ENCODE measurements at regions not wholly inside any gene's neighbourhood (a gene's known extent, or its start where the extent isn't known, plus 50 kb on each side); places are given as distances from the start of the nearest gene placed in this dataset.

- no peak for TF ChIP-seq CTCF (IDR thresholded peaks at IDR 0.05; ENCODE audit: low read depth, low read length)
- no peaks in the 10 kb centered on the region for H3K36me3 ChIP-seq
- DNase-seq: no peak
- H3K4me3 ChIP-seq (ENCODE audit: low read depth, low read length): no peak overlapping the region
- no peaks in the 10 kb centered on the region for H3K4me1 ChIP-seq
- no peaks in the 10 kb centered on the region; the same call in 1 of the 2 replicates for H3K9me3 ChIP-seq
- H3K27me3 ChIP-seq: peaks cover 9% of the 10 kb centered on the region
Observed at GRCh38 chr2:33723329-33723728, 124.2 kb upstream of the FAM98A start.

- no peak for DNase-seq
- peaks cover 9% of the 10 kb centered on the region for H3K27me3 ChIP-seq
- H3K36me3 ChIP-seq: no peaks in the 10 kb centered on the region
- H3K9me3 ChIP-seq: no peaks in the 10 kb centered on the region
- H3K4me3 ChIP-seq (ENCODE audit: low read depth, low read length): no peak overlapping the region
- TF ChIP-seq CTCF (IDR thresholded peaks at IDR 0.05; ENCODE audit: low read depth, low read length): no peak
- no peaks in the 10 kb centered on the region for H3K4me1 ChIP-seq
Observed at GRCh38 chr2:33719067-33719466, 120.0 kb upstream of the FAM98A start.

DNA sequence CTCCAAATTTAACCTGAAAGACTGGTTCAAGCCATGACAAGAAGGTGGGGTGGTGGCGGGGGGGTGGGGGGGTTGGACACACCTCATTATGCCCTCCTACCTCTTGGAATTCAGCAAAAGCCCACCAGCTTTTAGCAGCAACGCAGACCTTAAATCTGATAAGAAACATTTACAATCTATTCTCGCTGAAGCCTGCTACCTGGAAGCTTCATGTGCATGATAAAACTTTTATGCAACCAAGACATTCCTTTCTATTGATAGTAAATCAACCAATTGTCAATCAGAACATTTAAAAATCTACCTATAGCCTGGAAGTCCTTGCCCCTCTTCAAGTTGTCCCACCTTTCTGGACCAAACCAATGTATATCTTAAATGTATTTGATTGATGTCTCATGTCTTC, 113.6 kb upstream of the FAM98A start:
- H3K27me3 ChIP-seq: no peaks in the 10 kb centered on the region; the same call in 1 of the 2 replicates
- TF ChIP-seq CTCF (IDR thresholded peaks at IDR 0.05; ENCODE audit: low read depth, low read length): no peak
- no peak overlapping the region for H3K4me3 ChIP-seq (ENCODE audit: low read depth, low read length)
- H3K9me3 ChIP-seq: peaks cover 2% of the 10 kb centered on the region; the same call in 1 of the 2 replicates
- no peaks in the 10 kb centered on the region for H3K4me1 ChIP-seq
- no peak for DNase-seq
- H3K36me3 ChIP-seq: no peaks in the 10 kb centered on the region

DNA sequence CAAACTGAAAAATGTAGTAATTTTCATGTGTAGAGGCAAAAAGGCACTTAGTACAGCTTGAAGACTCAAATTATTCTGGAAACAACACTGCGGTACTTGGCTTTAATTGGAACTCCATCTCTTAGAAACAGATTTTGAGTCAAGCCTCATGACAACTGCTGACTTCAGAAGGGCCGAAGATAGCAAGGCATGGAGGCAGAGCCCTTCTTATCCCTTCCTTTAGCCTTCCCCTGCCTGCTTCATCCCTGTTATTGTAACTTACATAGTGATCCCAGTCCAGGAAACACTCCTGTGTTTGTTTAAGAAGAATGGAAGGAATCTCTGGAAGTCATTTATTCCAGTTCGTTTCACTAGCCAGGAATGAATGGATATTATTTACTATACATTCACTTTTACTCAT, 110.9 kb upstream of the FAM98A start:
- DNase-seq: no peak
- H3K9me3 ChIP-seq: peaks cover 2% of the 10 kb centered on the region; the same call in 1 of the 2 replicates
- H3K27me3 ChIP-seq: no peaks in the 10 kb centered on the region
- H3K36me3 ChIP-seq: no peaks in the 10 kb centered on the region
- no peaks in the 10 kb centered on the region for H3K4me1 ChIP-seq
- no peak for TF ChIP-seq CTCF (IDR thresholded peaks at IDR 0.05; ENCODE audit: low read depth, low read length)
- no peak overlapping the region for H3K4me3 ChIP-seq (ENCODE audit: low read depth, low read length)

GRCh38 chr2:33707312-33707711, 108.2 kb upstream of the FAM98A start:
- H3K4me1 ChIP-seq: no peaks in the 10 kb centered on the region
- H3K4me3 ChIP-seq (ENCODE audit: low read depth, low read length): no peak overlapping the region
- TF ChIP-seq CTCF (IDR thresholded peaks at IDR 0.05; ENCODE audit: low read depth, low read length): no peak
- no peaks in the 10 kb centered on the region for H3K27me3 ChIP-seq
- no peaks in the 10 kb centered on the region for H3K36me3 ChIP-seq
- H3K9me3 ChIP-seq: no peaks in the 10 kb centered on the region
- DNase-seq: no peak

DNA sequence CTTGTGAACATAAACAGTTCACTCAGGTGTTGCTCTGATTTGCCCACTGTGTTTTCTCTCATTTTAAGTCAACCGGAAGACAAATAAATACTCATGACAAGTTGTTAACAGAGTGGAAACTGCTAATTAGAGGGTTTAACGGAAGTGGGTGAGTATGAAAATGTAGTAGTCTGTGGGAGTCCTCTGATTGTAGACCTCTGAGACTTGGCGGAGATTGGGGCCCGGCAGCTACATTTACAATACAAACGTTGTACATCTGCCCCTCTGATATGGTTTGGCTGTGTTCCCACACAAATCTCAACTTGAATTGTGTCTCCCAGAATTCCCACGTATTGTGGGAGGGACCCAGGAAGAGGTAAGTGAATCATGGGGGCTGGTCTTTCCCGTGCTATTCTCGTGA, 107.3 kb upstream of the FAM98A start:
- Histone ChIP-seq H3K36me3 (no peaks in the 10 kb centered on the region), H3K9me3 (no peaks in the 10 kb centered on the region)

More for the DNA sequence above, 107.3 kb upstream of the FAM98A start:
- no peak for TF ChIP-seq CTCF (IDR thresholded peaks at IDR 0.05; ENCODE audit: low read depth, low read length)
- Histone ChIP-seq H3K4me1 (no peaks in the 10 kb centered on the region), H3K4me3 (ENCODE audit: low read depth, low read length) (no peak overlapping the region), H3K27me3 (no peaks in the 10 kb centered on the region)
- no peak for DNase-seq
